ENCODE measurements at regions not wholly inside any gene's neighbourhood (a gene's known extent, or its start where the extent isn't known, plus 50 kb on each side); places are given as distances from the start of the nearest gene placed in this dataset.

GRCh38 chr6:19210849-19211590 is 626.1 kb upstream of the ID4 start:
- Histone ChIP-seq H3K4me2 (ENCODE audit: low read length) (no peak overlapping the region), H3K9me2 (ENCODE audit: insufficient read depth, low read length) (no peaks in the 10 kb centered on the region), H3K9ac (ENCODE audit: low read length) (no peak overlapping the region), H3K27ac (ENCODE audit: low read length) (no peak overlapping the region), H3K9me3 (ENCODE audit: low read length) (no peaks in the 10 kb centered on the region), H3F3A (ENCODE audit: insufficient read depth, low read length, poor library complexity, severe bottlenecking) (no peaks in the 10 kb centered on the region), H3K36me3 (ENCODE audit: insufficient read depth, low read length) (no peaks in the 10 kb centered on the region), H3K79me2 (replicated peaks; ENCODE audit: insufficient read depth, low read length) (no peaks in the 10 kb centered on the region), H3K27me3 (ENCODE audit: insufficient read depth, low read depth, low read length) (no peaks in the 10 kb centered on the region), H2AFZ (ENCODE audit: low read depth, low read length) (no peak overlapping the region), H3K4me3 (ENCODE audit: low read length) (no peak overlapping the region), H4K20me1 (ENCODE audit: insufficient read depth) (no peaks in the 10 kb centered on the region)
- TF ChIP-seq EP300 (conservative IDR thresholded peaks at IDR 0.05; ENCODE audit: poor library complexity, severe bottlenecking) (no peak), SMC3 (conservative IDR thresholded peaks at IDR 0.05; ENCODE audit: poor library complexity) (no peak), POLR2AphosphoS5 (IDR thresholded peaks at IDR 0.05) (no peak), CTCF (IDR thresholded peaks at IDR 0.05; ENCODE audit: poor library complexity, severe bottlenecking) (no peak), REST (IDR thresholded peaks at IDR 0.05; ENCODE audit: borderline replicate concordance) (no peak), TAF1 (IDR thresholded peaks at IDR 0.05; ENCODE audit: low read depth) (no peak), EZH2 (IDR thresholded peaks at IDR 0.05; ENCODE audit: borderline replicate concordance, insufficient read depth, low read length, poor library complexity, severe bottlenecking) (no peak), RAD21 (conservative IDR thresholded peaks at IDR 0.05) (no peak), MXI1 (conservative IDR thresholded peaks at IDR 0.05; ENCODE audit: poor library complexity, severe bottlenecking) (no peak)

GRCh38 chr6:19214231-19214630 is 622.9 kb upstream of the ID4 start:
- Histone ChIP-seq H3K27ac (ENCODE audit: low read length) (no peak overlapping the region), H3K9me2 (ENCODE audit: insufficient read depth, low read length) (no peaks in the 10 kb centered on the region), H3K9ac (ENCODE audit: low read length) (no peak overlapping the region), H3K27me3 (ENCODE audit: insufficient read depth, low read depth, low read length) (no peaks in the 10 kb centered on the region), H3K9me3 (ENCODE audit: low read length) (no peaks in the 10 kb centered on the region), H3K4me3 (ENCODE audit: low read length) (no peak overlapping the region), H3K79me2 (replicated peaks; ENCODE audit: insufficient read depth, low read length) (no peaks in the 10 kb centered on the region), H2AFZ (ENCODE audit: low read depth, low read length) (no peak overlapping the region), H3K36me3 (ENCODE audit: insufficient read depth, low read length) (no peaks in the 10 kb centered on the region), H3K4me2 (ENCODE audit: low read length) (no peak overlapping the region), H4K20me1 (ENCODE audit: insufficient read depth) (no peaks in the 10 kb centered on the region), H3F3A (ENCODE audit: insufficient read depth, low read length, poor library complexity, severe bottlenecking) (no peaks in the 10 kb centered on the region)
- TF ChIP-seq EZH2 (IDR thresholded peaks at IDR 0.05; ENCODE audit: borderline replicate concordance, insufficient read depth, low read length, poor library complexity, severe bottlenecking) (no peak), CTCF (IDR thresholded peaks at IDR 0.05; ENCODE audit: poor library complexity, severe bottlenecking) (no peak), POLR2AphosphoS5 (IDR thresholded peaks at IDR 0.05) (no peak), TAF1 (IDR thresholded peaks at IDR 0.05; ENCODE audit: low read depth) (no peak), RAD21 (conservative IDR thresholded peaks at IDR 0.05) (no peak), MXI1 (conservative IDR thresholded peaks at IDR 0.05; ENCODE audit: poor library complexity, severe bottlenecking) (no peak), REST (IDR thresholded peaks at IDR 0.05; ENCODE audit: borderline replicate concordance) (no peak), SMC3 (conservative IDR thresholded peaks at IDR 0.05; ENCODE audit: poor library complexity) (no peak), EP300 (conservative IDR thresholded peaks at IDR 0.05; ENCODE audit: poor library complexity, severe bottlenecking) (no peak)
